HEK293T (cell line): ENCODE measurements at regions not wholly inside any gene's neighbourhood (a gene's known extent, or its start where the extent isn't known, plus 50 kb on each side); places are given as distances from the start of the nearest gene placed in this dataset.

Experiments
- CTCF ChIA-PET: fragments of 350-600 bp; formaldehyde crosslinking; extraction: SDS; loops from one replicate; lab custom pipeline; 2021; ENCODE audit warnings: antibody characterized with exemption, inconsistent platforms; lab: Yijun Ruan, JAX
- POLR2A ChIA-PET: fragments of 350-600 bp; formaldehyde crosslinking; extraction: SDS; loops from one replicate; lab custom pipeline; 2020; ENCODE audit warnings: antibody characterized with exemption, inconsistent platforms; lab: Yijun Ruan, JAX
- DNase-seq: peaks from one replicate; pipeline ENCODE4 v3.0.0; 2012; ENCODE audit warnings: mixed read lengths; ENCODE audit errors: extremely low spot score
- ARNT ChIP-seq: fragments of 450-650 bp; IDR thresholded peaks from 2 replicates; pipeline ENCODE4 v1.6.1; 2017; ENCODE audit warnings: mild to moderate bottlenecking
- BHLHE40 ChIP-seq: fragments of 450-650 bp; IDR thresholded peaks from 2 replicates; pipeline ENCODE4 v1.6.1; 2016; ENCODE audit warnings: mild to moderate bottlenecking, moderate library complexity, borderline replicate concordance
- CTBP1 ChIP-seq: fragments of 450-650 bp; IDR thresholded peaks from 2 replicates; pipeline ENCODE4 v1.6.1; 2016; ENCODE audit warnings: borderline replicate concordance
- ELF4 ChIP-seq: fragments of 450-650 bp; IDR thresholded peaks from 2 replicates; pipeline ENCODE4 v1.6.1; 2017; ENCODE audit warnings: antibody characterized with exemption
- FOXA1 ChIP-seq: fragments of 450-650 bp; IDR thresholded peaks from 2 replicates; pipeline ENCODE4 v1.6.1; 2016; ENCODE audit warnings: mild to moderate bottlenecking
- FOXK2 ChIP-seq: fragments of 450-650 bp; IDR thresholded peaks from 2 replicates; pipeline ENCODE4 v1.6.1; 2016; ENCODE audit warnings: mild to moderate bottlenecking
- FOXM1 ChIP-seq: fragments of 450-650 bp; IDR thresholded peaks from 2 replicates; pipeline ENCODE4 v1.6.1; 2017; ENCODE audit warnings: mild to moderate bottlenecking, borderline replicate concordance
- HDGF ChIP-seq: fragments of 450-650 bp; IDR thresholded peaks from 2 replicates; pipeline ENCODE4 v1.6.1; 2017; ENCODE audit warnings: antibody characterized with exemption, borderline replicate concordance
- L3MBTL2 ChIP-seq: fragments of 450-650 bp; conservative IDR thresholded peaks from 2 replicates; pipeline ENCODE4 v1.6.1; 2016; ENCODE audit warnings: mild to moderate bottlenecking
- LEF1 ChIP-seq: fragments of 450-650 bp; IDR thresholded peaks from 2 replicates; pipeline ENCODE4 v1.6.1; 2017; ENCODE audit warnings: mild to moderate bottlenecking, borderline replicate concordance
- NFRKB ChIP-seq: fragments of 450-650 bp; IDR thresholded peaks from 2 replicates; pipeline ENCODE4 v1.6.1; 2016; ENCODE audit warnings: mild to moderate bottlenecking, moderate library complexity
- SP1 ChIP-seq: fragments of 450-650 bp; IDR thresholded peaks from 2 replicates; pipeline ENCODE4 v1.6.1; 2017
- SUZ12 ChIP-seq: fragments of 450-650 bp; IDR thresholded peaks from 2 replicates; pipeline ENCODE4 v1.6.1; 2016; ENCODE audit warnings: mild to moderate bottlenecking
- TARDBP ChIP-seq: fragments of 450-650 bp; IDR thresholded peaks from 2 replicates; pipeline ENCODE4 v1.6.1; 2016
- ZNF384 ChIP-seq: fragments of 450-650 bp; IDR thresholded peaks from 2 replicates; pipeline ENCODE4 v1.6.1; 2016
- TF ChIP-seq, protein P1 (sequence below): fragments of 450-650 bp; IDR thresholded peaks from 2 replicates; pipeline ENCODE4 v1.6.1; 2016

- ChIA-PET POLR2A (no interaction called here), CTCF (interaction anchor here (0.6 kb wide), 1 partner anchor 174 kb away, joined by 3 read pairs; no protein-coding TSS in a partner anchor)
- no peak for DNase-seq
- no peak for TF ChIP-seq BHLHE40
- no peak for TF ChIP-seq ELF4
- no peak for TF ChIP-seq ZNF384
- no peak for TF ChIP-seq TARDBP
- no peak for TF ChIP-seq FOXA1
- no peak for TF ChIP-seq ARNT
- no peak for TF ChIP-seq CTBP1
Observed at GRCh38 chr20:51219544-51219943, 196.6 kb upstream of the KCNG1 start.

GRCh38 chr20:51218603-51219002 is 195.7 kb upstream of the KCNG1 start:
- POLR2A ChIA-PET: no interaction called here
- TF ChIP-seq ELF4: no peak
- no peak for TF ChIP-seq FOXK2
- no peak for TF ChIP-seq ARNT
- no peak for TF ChIP-seq HDGF
- TF ChIP-seq L3MBTL2: no peak
- TF ChIP-seq BHLHE40: no peak
- no peak for TF ChIP-seq LEF1
- no peak for TF ChIP-seq SP1
- TF ChIP-seq, protein P1, sequence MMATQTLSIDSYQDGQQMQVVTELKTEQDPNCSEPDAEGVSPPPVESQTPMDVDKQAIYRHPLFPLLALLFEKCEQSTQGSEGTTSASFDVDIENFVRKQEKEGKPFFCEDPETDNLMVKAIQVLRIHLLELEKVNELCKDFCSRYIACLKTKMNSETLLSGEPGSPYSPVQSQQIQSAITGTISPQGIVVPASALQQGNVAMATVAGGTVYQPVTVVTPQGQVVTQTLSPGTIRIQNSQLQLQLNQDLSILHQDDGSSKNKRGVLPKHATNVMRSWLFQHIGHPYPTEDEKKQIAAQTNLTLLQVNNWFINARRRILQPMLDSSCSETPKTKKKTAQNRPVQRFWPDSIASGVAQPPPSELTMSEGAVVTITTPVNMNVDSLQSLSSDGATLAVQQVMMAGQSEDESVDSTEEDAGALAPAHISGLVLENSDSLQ: no peak
- DNase-seq: no peak
- CTCF ChIA-PET: no interaction called here

DNA sequence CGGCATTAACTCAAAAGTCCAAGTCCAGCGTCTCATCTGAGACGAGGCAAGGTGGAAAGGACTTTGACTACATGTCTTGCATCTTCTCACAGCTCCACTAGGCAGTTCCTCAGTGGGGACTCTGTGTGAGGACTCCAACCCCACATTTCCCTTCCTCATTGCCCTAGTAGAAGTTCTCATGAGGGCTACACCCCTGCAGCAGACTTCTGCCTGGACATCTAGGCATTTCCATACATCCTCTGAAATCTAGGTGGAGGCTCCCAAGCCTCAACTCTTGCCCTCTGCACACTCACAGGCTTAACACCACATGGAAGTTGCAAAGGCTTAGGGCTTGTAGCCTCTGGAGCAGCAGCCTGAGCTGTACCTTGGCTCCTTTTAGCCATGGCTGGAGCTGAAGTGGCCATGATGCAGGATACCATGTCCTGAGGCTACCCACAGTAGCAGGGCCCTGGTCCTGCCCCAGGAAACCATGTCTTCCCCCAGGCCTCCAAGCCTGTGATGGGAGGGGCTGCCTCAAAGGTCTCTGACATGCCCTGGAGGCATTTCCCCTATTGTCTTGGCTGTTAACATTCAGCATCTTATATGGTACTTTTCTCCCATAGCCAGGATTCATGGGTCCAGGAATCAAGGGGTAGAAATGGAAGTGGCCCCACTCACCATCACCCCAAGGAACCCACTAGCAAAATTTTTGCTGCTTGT is 194.6 kb upstream of the KCNG1 start:
- TF ChIP-seq TARDBP (no peak), FOXM1 (no peak)
- CTCF ChIA-PET: no interaction called here
- POLR2A ChIA-PET: no interaction called here
- DNase-seq: no peak

- no peak for TF ChIP-seq BHLHE40
- no peak for TF ChIP-seq FOXM1
- no peak for TF ChIP-seq LEF1
- TF ChIP-seq HDGF: no peak
- no peak for TF ChIP-seq FOXK2
- TF ChIP-seq, protein P1: no peak
- no peak for TF ChIP-seq ARNT
- TF ChIP-seq SP1: no peak
- TF ChIP-seq ZNF384: no peak
- TF ChIP-seq FOXA1: no peak
- TF ChIP-seq CTBP1: no peak
- no peak for TF ChIP-seq ELF4
- TF ChIP-seq NFRKB: no peak
- TF ChIP-seq SUZ12: no peak
- no peak for TF ChIP-seq L3MBTL2
- no peak for TF ChIP-seq TARDBP
- CTCF ChIA-PET: no interaction called here
- POLR2A ChIA-PET: no interaction called here
- DNase-seq: no peak
Observed at GRCh38 chr20:51216850-51217249, 193.9 kb upstream of the KCNG1 start.

DNA sequence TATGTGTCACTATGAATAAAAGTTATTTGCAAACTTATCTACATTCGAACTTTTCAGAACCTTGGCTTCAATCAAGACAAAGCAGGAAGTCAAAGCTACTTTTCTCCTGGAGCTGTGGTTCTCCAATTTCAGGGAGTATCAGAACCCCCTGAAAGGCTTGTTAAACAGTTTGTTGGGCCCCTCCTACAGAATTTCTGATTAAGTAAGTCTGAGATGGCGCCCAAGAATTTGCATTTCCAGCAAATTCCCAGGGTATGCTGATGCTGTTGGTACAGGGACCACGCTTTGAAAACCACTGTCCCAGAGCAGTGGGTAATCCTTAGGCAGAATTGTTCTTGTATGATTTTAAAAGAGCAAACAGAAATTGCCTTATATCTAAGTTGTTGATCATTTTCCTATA is 189.9 kb upstream of the KCNG1 start:
- ChIA-PET CTCF (no interaction called here), POLR2A (no interaction called here)
- no peak for DNase-seq
- no peak for TF ChIP-seq BHLHE40
- no peak for TF ChIP-seq NFRKB
- TF ChIP-seq, protein P1: no peak
- no peak for TF ChIP-seq ARNT
- TF ChIP-seq FOXM1: no peak
- TF ChIP-seq SP1: no peak
- TF ChIP-seq L3MBTL2: no peak
- TF ChIP-seq HDGF: no peak
- no peak for TF ChIP-seq LEF1
- TF ChIP-seq ELF4: no peak
- no peak for TF ChIP-seq FOXA1
- no peak for TF ChIP-seq TARDBP
- TF ChIP-seq SUZ12: no peak
- TF ChIP-seq FOXK2: no peak
- no peak for TF ChIP-seq ZNF384
- TF ChIP-seq CTBP1: no peak

- ChIA-PET CTCF (no interaction called here), POLR2A (no interaction called here)
- DNase-seq: no peak
- no peak for TF ChIP-seq L3MBTL2
- TF ChIP-seq, protein P1: no peak
- TF ChIP-seq HDGF: no peak
- no peak for TF ChIP-seq FOXM1
- TF ChIP-seq TARDBP: no peak
- no peak for TF ChIP-seq ZNF384
- no peak for TF ChIP-seq ELF4
- TF ChIP-seq NFRKB: no peak
Observed at GRCh38 chr20:51211191-51211590, 188.3 kb upstream of the KCNG1 start.
